A549 (cell line): ENCODE measurements at regions not wholly inside any gene's neighbourhood (a gene's known extent, or its start where the extent isn't known, plus 50 kb on each side); places are given as distances from the start of the nearest gene placed in this dataset.

Source experiments
- BCL3 ChIP-seq: fragments of >200 bp; sonication (Bioruptor Twin); formaldehyde crosslinking; IDR thresholded peaks from 3 replicates; pipeline ENCODE4 v1.6.1; 2016
- CTCF ChIP-seq: fragments of >200 bp; sonication (Bioruptor Twin); formaldehyde crosslinking; IDR thresholded peaks from 3 replicates; pipeline ENCODE4 v1.5.1; 2016
- HOXA7 ChIP-seq: fragments of 250-450 bp; sonication (Bioruptor Pico); IDR thresholded peaks from 2 replicates; pipeline ENCODE4 v1.5.0; 2020; ENCODE audit warnings: mild to moderate bottlenecking, moderate library complexity
- MAX ChIP-seq: IDR thresholded peaks from 2 replicates; pipeline ENCODE4 v1.6.1; 2012
- REST ChIP-seq: fragments of 200-600 bp; sonication (generic); IDR thresholded peaks from 2 replicates; pipeline ENCODE4 v1.6.1; 2016; ENCODE audit warnings: antibody characterized with exemption, mild to moderate bottlenecking, moderate library complexity
- TP53 ChIP-seq: fragments of 250-450 bp; sonication (Bioruptor Pico); IDR thresholded peaks from 2 replicates; pipeline ENCODE4 v1.5.0; 2021; ENCODE audit warnings: mild to moderate bottlenecking, moderate library complexity

- TF ChIP-seq BCL3 (no peak), HOXA7 (CRISPR knock-in tag) (no peak), MAX (no peak), CTCF (no peak), REST (no peak), TP53 (no peak)
Observed at GRCh38 chr13:99124794-99125316, 75.8 kb upstream of the UBAC2 start.
